GM12878 (cell line): ENCODE measurements at regions not wholly inside any gene's neighbourhood (a gene's known extent, or its start where the extent isn't known, plus 50 kb on each side); places are given as distances from the start of the nearest gene placed in this dataset.

ENCODE experiments used
- ATAC-seq: fragments of 200-7000 bp; cut with Tn5 transposase; 3 replicates; pipeline ENCODE4 v1.9.1; 2020; ENCODE audit warnings: mild to moderate bottlenecking, moderate library complexity
- BruUV-seq: library from RNA; stranded (reverse); fragments of 400-500 nt; replicated peaks from 2 replicates; lab custom pipeline; 2021; lab: Mats Ljungman, UMichigan
- CTCF ChIA-PET: fragments of 300-600 bp; sonication (Branson Sonifier 250); formaldehyde crosslinking; extraction: SDS; loops from one replicate; lab custom pipeline; 2021; ENCODE audit warnings: inconsistent platforms; lab: Yijun Ruan, JAX
- POLR2A ChIA-PET: fragments of 350-600 bp; formaldehyde crosslinking; extraction: SDS; loops from one replicate; lab custom pipeline; 2021; ENCODE audit warnings: inconsistent platforms; lab: Charles Lee
- RAD21 ChIA-PET: fragments of 300-600 bp; sonication (Branson Sonifier 250); formaldehyde crosslinking; loops from one replicate; lab custom pipeline; 2023; ENCODE audit warnings: antibody characterized with exemption; ENCODE audit not compliant: unreplicated experiment; lab: Charles Lee
- SMC1A ChIA-PET: fragments of 300-600 bp; sonication (Branson Sonifier 250); formaldehyde crosslinking; loops from one replicate; lab custom pipeline; 2023; ENCODE audit not compliant: unreplicated experiment, uncharacterized antibody; lab: Charles Lee
- DNase-seq: peaks from one replicate; pipeline ENCODE4 v3.0.0-alpha.2; 2011; ENCODE audit warnings: low read depth, low spot score
- FAIRE-seq: peaks from 3 replicates; lab custom pipeline; 2011; peaks lifted over from hg19 to GRCh38; lab: Jason Lieb, UNC
- H2AFZ ChIP-seq: 2 replicates; pipeline ENCODE4 v1.6.0; 2011; ENCODE audit warnings: low read depth, low read length, control low read depth; ENCODE audit not compliant: control insufficient read depth
- H3K27ac ChIP-seq: 2 replicates; pipeline ENCODE4 v1.5.1; 2011; ENCODE audit warnings: control low read depth; ENCODE audit not compliant: control insufficient read depth, insufficient read depth
- H3K27me3 ChIP-seq, 2 experiments: replicated peaks in 1 of 2; 2 replicates each; pipeline versions ENCODE4 v1.6.0 to v1.6.1; 2011; ENCODE audit warnings: low read length in 1 of 2; ENCODE audit not compliant: control insufficient read depth in 2 of 2, insufficient read depth in 2 of 2
- H3K36me3 ChIP-seq, 2 experiments: 2 replicates each; pipeline ENCODE4 v1.5.1; 2011; ENCODE audit warnings: low read length in 1 of 2; ENCODE audit not compliant: control insufficient read depth in 2 of 2, insufficient read depth in 2 of 2
- H3K4me1 ChIP-seq: 2 replicates; pipeline ENCODE4 v1.6.1; 2011; ENCODE audit warnings: mild to moderate bottlenecking, low read length, moderate library complexity, mixed read lengths; ENCODE audit not compliant: control insufficient read depth, insufficient read depth
- H3K4me2 ChIP-seq: 2 replicates; pipeline ENCODE4 v1.6.0; 2011; ENCODE audit warnings: control low read depth; ENCODE audit not compliant: control insufficient read depth, insufficient read depth
- H3K4me3 ChIP-seq: fragments of 200-600 bp; sonication (generic); 2 replicates; pipeline ENCODE4 v1.5.1; 2016
- H3K79me2 ChIP-seq: 2 replicates; pipeline ENCODE4 v1.6.0; 2011; ENCODE audit warnings: low read length; ENCODE audit not compliant: control insufficient read depth, insufficient read depth
- H3K9ac ChIP-seq: 2 replicates; pipeline ENCODE4 v1.8.0; 2011; ENCODE audit warnings: low read length, control low read depth, mixed read lengths; ENCODE audit not compliant: control insufficient read depth, insufficient read depth
- H3K9me3 ChIP-seq: replicated peaks from 3 replicates; pipeline ENCODE4 v1.5.1; 2011; ENCODE audit warnings: mild to moderate bottlenecking, low read length; ENCODE audit not compliant: control insufficient read depth, insufficient read depth
- H4K20me1 ChIP-seq: 2 replicates; pipeline ENCODE4 v1.6.0; 2011; ENCODE audit not compliant: control insufficient read depth, insufficient read depth
- ATF7 ChIP-seq: fragments of 450-650 bp; IDR thresholded peaks from 2 replicates; pipeline ENCODE4 v1.6.1; 2016; ENCODE audit warnings: low read depth, mild to moderate bottlenecking
- NFYB ChIP-seq: IDR thresholded peaks from 2 replicates; pipeline ENCODE4 v1.6.1; 2011; ENCODE audit warnings: low read depth, mild to moderate bottlenecking, low read length, improper control_type of control experiment, moderate library complexity; ENCODE audit not compliant: insufficient read depth
- SMARCA5 ChIP-seq: fragments of 450-650 bp; IDR thresholded peaks from 2 replicates; pipeline ENCODE4 v1.6.1; 2017; ENCODE audit warnings: mild to moderate bottlenecking
- YBX1 ChIP-seq: fragments of 450-650 bp; IDR thresholded peaks from 2 replicates; pipeline ENCODE4 v1.6.1; 2016; ENCODE audit warnings: antibody characterized with exemption
- ZNF217 ChIP-seq: fragments of 450-650 bp; IDR thresholded peaks from 2 replicates; pipeline ENCODE4 v1.6.1; 2017; ENCODE audit warnings: antibody characterized with exemption, mild to moderate bottlenecking
- WGBS: methylation state at CpG from one replicate; pipeline ENCODE4 v1.1.6; 2016; ENCODE audit warnings: low lambda C conversion rate; ENCODE audit not compliant: insufficient replicate concordance, insufficient coverage; ENCODE audit errors: missing lambda C conversion rate; 5-methylcytosine and 5-hydroxymethylcytosine counted together
- in situ Hi-C: fragments of 300-500 bp; cut with MboI; formaldehyde crosslinking; loops from 9 replicates; pipeline ENCODE4 v1.14.3; 2018; ENCODE audit warnings: mixed read lengths
- intact Hi-C: fragments of 100-400 bp; cut with micrococcal nuclease; formaldehyde crosslinking; loops from one replicate; pipeline ENCODE4 v1.14.2; 2022; ENCODE audit not compliant: unreplicated experiment

DNA sequence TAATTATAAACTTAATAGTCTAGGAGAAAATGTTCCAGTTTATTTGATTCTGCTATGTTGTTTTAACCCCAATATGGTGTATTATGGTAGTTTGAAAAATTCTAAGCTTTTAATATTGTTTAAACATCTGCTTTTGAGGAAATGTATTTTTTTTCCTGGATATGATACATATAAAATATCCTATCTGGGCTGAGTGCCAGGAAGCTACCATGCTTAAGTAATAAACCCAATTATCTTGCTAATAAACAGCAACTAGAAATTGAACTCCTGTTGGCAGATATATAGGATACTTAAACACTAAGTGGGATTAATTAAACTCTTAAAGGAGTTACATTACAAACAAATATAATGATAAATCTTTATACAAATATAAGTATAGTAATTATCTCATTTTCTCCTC lies 293.7 kb upstream of the GRM7 start:
- BruUV-seq, result no TSS peak

GRCh38 chr3:6568999-6569493 lies 291.9 kb upstream of the GRM7 start:
- peak; percentile 31 for FAIRE-seq
- POLR2A ChIA-PET, result no interaction called here

More for the DNA sequence above, 293.7 kb upstream of the GRM7 start:
- ChIA-PET SMC1A (interaction anchor here (3.7 kb wide), 1 partner anchor 11 kb away, joined by 14 read pairs; no protein-coding TSS in a partner anchor), RAD21 (interaction anchor here (1.5 kb wide), 1 partner anchor 230 kb away, joined by 3 read pairs; no protein-coding TSS in a partner anchor), POLR2A (interaction anchor here (0.5 to 0.7 kb wide), 2 partner anchors 18 to 149 kb away, joined by 3 to 5 read pairs; no protein-coding TSS in a partner anchor), CTCF (no interaction called here)
- FAIRE-seq (no peak), DNase-seq (no peak), ATAC-seq (no peak)
- TF ChIP-seq ZNF217 (no peak), NFYB (no peak), YBX1 (no peak)
- intact Hi-C loops, result no loop called here
- no peak overlapping the region for H3K4me2 ChIP-seq
- no peaks in the 10 kb centered on the region for H3K36me3 ChIP-seq
- no peak overlapping the region for H3K9ac ChIP-seq
- H3K79me2 ChIP-seq, result no peaks in the 10 kb centered on the region
- in situ Hi-C loops, result no loop called here
- H3K4me1 ChIP-seq, result no peaks in the 10 kb centered on the region
- no peaks in the 10 kb centered on the region for H4K20me1 ChIP-seq
- H3K9me3 ChIP-seq, result no peaks in the 10 kb centered on the region
- H3K27ac ChIP-seq, result no peak overlapping the region
- H2AFZ ChIP-seq, result no peak overlapping the region
- H3K4me3 ChIP-seq, result no peak overlapping the region
- H3K27me3 ChIP-seq, result no peaks in the 10 kb centered on the region

More at GRCh38 chr3:6568999-6569493, 291.9 kb upstream of the GRM7 start:
- H3K27me3 ChIP-seq, result no peaks in the 10 kb centered on the region
- H3K79me2 ChIP-seq, result no peaks in the 10 kb centered on the region
- in situ Hi-C loops (no loop called here), intact Hi-C loops (no loop called here)
- ChIA-PET RAD21 (no interaction called here), SMC1A (interaction anchor here (0.7 to 3.7 kb wide), 3 partner anchors 13 to 244 kb away, joined by 3 to 14 read pairs (median 4); no protein-coding TSS in a partner anchor), CTCF (interaction anchor here (1.1 to 1.5 kb wide), 2 partner anchors 10 to 173 kb away, joined by 3 read pairs; no protein-coding TSS in a partner anchor)
- H3K27ac ChIP-seq, result no peak overlapping the region
- TF ChIP-seq SMARCA5 (no peak), ATF7 (peak; percentile 61; the same call in 1 of the 2 replicates)
- no peaks in the 10 kb centered on the region for H4K20me1 ChIP-seq
- 14% methylated on average over 3 of the region's 3 CpGs for WGBS
- H3K4me1 ChIP-seq, result no peaks in the 10 kb centered on the region
- no TSS peak for BruUV-seq
- DNase-seq (no peak), ATAC-seq (no peak)
- no peaks in the 10 kb centered on the region for H3K36me3 ChIP-seq
- no peak overlapping the region for H3K4me2 ChIP-seq
- H2AFZ ChIP-seq, result no peak overlapping the region
- no peak overlapping the region for H3K9ac ChIP-seq
- no peak overlapping the region for H3K4me3 ChIP-seq
- H3K9me3 ChIP-seq, result no peaks in the 10 kb centered on the region
